Prostate gland (tissue), 2 donors: ENCODE measurements at regions not wholly inside any gene's neighbourhood (a gene's known extent, or its start where the extent isn't known, plus 50 kb on each side); places are given as distances from the start of the nearest gene placed in this dataset.

ENCODE experiments used
- CTCF ChIP-seq, 4 experiments: fragments of 200-600 bp in 2 of 4; fragments of 450-650 bp in 2 of 4; sonication (generic) in 2 of 4; IDR thresholded peaks; 1 replicate in 3 of 4; 2 replicates in 1 of 4; pipeline ENCODE4 v1.5.1; 2016 to 2019; ENCODE audit warnings: antibody characterized with exemption in 4 of 4, mild to moderate bottlenecking in 2 of 4, moderate library complexity in 2 of 4
- POLR2A ChIP-seq: fragments of 450-650 bp; IDR thresholded peaks from one replicate; pipeline ENCODE4 v1.6.1; 2016; ENCODE audit warnings: antibody characterized with exemption, mild to moderate bottlenecking
- POLR2AphosphoS5 ChIP-seq: sonication (generic); formaldehyde crosslinking; IDR thresholded peaks from one replicate; pipeline ENCODE4 v1.6.1; 2017; ENCODE audit warnings: antibody characterized with exemption

- TF ChIP-seq CTCF (IDR thresholded peaks at IDR 0.05) (no peak), POLR2A (no peak), POLR2AphosphoS5 (no peak)
Observed at GRCh38 chr1:61623852-61624251, 101.1 kb downstream of the TM2D1 start.
